MCF 10A (cell line): ENCODE measurements at regions not wholly inside any gene's neighbourhood (a gene's known extent, or its start where the extent isn't known, plus 50 kb on each side); places are given as distances from the start of the nearest gene placed in this dataset.
A peak's percentile ranks its signal among the peaks of the same experiment; 100 is the strongest.
"Not testable (repeated sequence)": the region's sequence is repeated elsewhere in the genome, so short reads cannot be mapped to it uniquely, and the experiment has no call there.

Source experiments
- BruUV-seq: library from RNA; stranded (reverse); fragments of 400-500 nt; replicated peaks from 2 replicates; lab custom pipeline; 2021; lab: Mats Ljungman, UMichigan
- CTCF ChIA-PET: fragments of 300-600 bp; sonication (Branson Sonifier 250); formaldehyde crosslinking; extraction: SDS; loops from one replicate; lab custom pipeline; 2021; ENCODE audit warnings: antibody characterized with exemption, inconsistent platforms; lab: Yijun Ruan, JAX
- POLR2A ChIA-PET: fragments of 300-600, 350-650 bp; sonication (Branson Sonifier 250); formaldehyde crosslinking; extraction: SDS; loops from one replicate; lab custom pipeline; 2020; ENCODE audit warnings: antibody characterized with exemption, inconsistent platforms; lab: Yijun Ruan, JAX
- DNase-seq: peaks from one replicate; pipeline ENCODE4 v3.0.0-alpha.2; 2018; ENCODE audit not compliant: unreplicated experiment
- H3K27ac Mint-ChIP-seq: one replicate; pipeline ENCODE4 v1.8.0; 2022; ENCODE audit warnings: mild to moderate bottlenecking, low read depth, mixed read lengths; ENCODE audit not compliant: unreplicated experiment
- H3K27me3 Mint-ChIP-seq: one replicate; pipeline ENCODE4 v1.8.0; 2022; ENCODE audit warnings: mixed read lengths; ENCODE audit not compliant: insufficient read depth, unreplicated experiment
- H3K36me3 Mint-ChIP-seq: one replicate; pipeline ENCODE4 v1.8.0; 2022; ENCODE audit warnings: mild to moderate bottlenecking, moderate library complexity, mixed read lengths; ENCODE audit not compliant: insufficient read depth, unreplicated experiment
- H3K4me1 Mint-ChIP-seq: one replicate; pipeline ENCODE4 v1.8.0; 2022; ENCODE audit warnings: mixed read lengths; ENCODE audit not compliant: insufficient read depth, unreplicated experiment
- H3K4me3 Mint-ChIP-seq: one replicate; pipeline ENCODE4 v1.8.0; 2022; ENCODE audit warnings: mild to moderate bottlenecking, moderate library complexity, mixed read lengths; ENCODE audit not compliant: unreplicated experiment
- H3K9me3 Mint-ChIP-seq: one replicate; pipeline ENCODE4 v1.8.0; 2022; ENCODE audit warnings: mixed read lengths; ENCODE audit not compliant: unreplicated experiment
- intact Hi-C: fragments of 100-400 bp; cut with micrococcal nuclease; formaldehyde crosslinking; loops from 2 replicates; pipeline ENCODE4 v1.14.1; 2022
- TF ChIP-seq, protein P1 (sequence below): fragments of 200-600 bp; IDR thresholded peaks from one replicate; pipeline ENCODE4 v1.8.0; 2022; ENCODE audit warnings: antibody characterized with exemption, mild to moderate bottlenecking; ENCODE audit not compliant: unreplicated experiment

DNA sequence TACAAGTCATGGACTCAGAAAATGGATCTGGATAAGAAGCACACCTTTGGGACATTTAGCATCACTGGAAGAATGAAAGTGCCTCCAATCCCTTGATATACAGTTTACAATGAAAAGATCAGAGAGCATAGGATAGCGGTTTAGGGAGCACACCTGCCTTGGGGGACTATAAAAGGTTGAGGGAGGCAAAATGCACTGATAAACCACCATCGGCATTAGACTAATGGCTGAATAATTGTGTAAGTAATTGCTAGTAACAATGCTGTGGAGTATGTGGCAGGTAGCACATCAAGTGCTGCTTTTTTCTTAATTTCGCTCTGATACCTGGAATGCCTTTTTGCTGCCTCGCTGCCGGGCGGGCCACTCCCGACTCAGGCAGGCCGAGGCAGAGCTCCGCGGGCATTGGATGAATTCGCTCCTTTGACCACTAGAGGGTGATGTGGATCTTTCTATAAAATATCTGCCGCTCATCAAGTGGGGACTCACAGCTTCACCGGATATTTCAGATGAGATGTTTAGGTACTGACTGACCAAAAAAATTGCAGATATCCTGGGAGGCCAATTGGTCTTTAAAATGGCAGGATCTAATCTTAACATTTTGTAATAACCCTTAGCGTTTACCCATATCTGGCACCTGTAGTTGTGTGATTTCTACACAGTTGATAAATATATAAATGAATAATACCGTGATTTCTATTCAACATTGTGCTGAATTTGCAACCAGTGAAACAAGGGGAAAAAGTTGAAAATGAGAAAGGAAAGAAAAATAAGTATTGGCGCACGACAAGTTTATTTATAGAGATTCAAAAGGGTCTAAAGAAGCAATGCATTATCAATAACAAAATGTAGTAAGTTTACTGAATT lies 116.8 kb upstream of the PRSS1 start:
- Mint-ChIP-seq H3K36me3 (no peaks in the 10 kb centered on the region), H3K4me1 (peaks cover 11% of the 10 kb centered on the region), H3K27me3 (peaks cover 14% of the 10 kb centered on the region), H3K27ac (no peak overlapping the region), H3K9me3 (no peaks in the 10 kb centered on the region), H3K4me3 (no peak overlapping the region)
- CTCF ChIA-PET = interaction anchor here (0.6 to 10.2 kb wide), 37 partner anchors 9 to 373 kb away, joined by 3 to 150 read pairs (median 4); no protein-coding TSS in a partner anchor
- intact Hi-C loops = loop anchor here (1.0 to 10.0 kb wide), 6 partner anchors 28 to 370 kb away; no protein-coding TSS in a partner anchor
- no TSS peak for BruUV-seq
- POLR2A ChIA-PET = interaction anchor here (0.6 to 0.9 kb wide), 3 partner anchors 97 to 329 kb away, joined by 3 to 4 read pairs (median 3); no protein-coding TSS in a partner anchor
- DNase-seq = peak; percentile 75
- TF ChIP-seq, protein P1, sequence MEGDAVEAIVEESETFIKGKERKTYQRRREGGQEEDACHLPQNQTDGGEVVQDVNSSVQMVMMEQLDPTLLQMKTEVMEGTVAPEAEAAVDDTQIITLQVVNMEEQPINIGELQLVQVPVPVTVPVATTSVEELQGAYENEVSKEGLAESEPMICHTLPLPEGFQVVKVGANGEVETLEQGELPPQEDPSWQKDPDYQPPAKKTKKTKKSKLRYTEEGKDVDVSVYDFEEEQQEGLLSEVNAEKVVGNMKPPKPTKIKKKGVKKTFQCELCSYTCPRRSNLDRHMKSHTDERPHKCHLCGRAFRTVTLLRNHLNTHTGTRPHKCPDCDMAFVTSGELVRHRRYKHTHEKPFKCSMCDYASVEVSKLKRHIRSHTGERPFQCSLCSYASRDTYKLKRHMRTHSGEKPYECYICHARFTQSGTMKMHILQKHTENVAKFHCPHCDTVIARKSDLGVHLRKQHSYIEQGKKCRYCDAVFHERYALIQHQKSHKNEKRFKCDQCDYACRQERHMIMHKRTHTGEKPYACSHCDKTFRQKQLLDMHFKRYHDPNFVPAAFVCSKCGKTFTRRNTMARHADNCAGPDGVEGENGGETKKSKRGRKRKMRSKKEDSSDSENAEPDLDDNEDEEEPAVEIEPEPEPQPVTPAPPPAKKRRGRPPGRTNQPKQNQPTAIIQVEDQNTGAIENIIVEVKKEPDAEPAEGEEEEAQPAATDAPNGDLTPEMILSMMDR = peak; percentile 61

DNA sequence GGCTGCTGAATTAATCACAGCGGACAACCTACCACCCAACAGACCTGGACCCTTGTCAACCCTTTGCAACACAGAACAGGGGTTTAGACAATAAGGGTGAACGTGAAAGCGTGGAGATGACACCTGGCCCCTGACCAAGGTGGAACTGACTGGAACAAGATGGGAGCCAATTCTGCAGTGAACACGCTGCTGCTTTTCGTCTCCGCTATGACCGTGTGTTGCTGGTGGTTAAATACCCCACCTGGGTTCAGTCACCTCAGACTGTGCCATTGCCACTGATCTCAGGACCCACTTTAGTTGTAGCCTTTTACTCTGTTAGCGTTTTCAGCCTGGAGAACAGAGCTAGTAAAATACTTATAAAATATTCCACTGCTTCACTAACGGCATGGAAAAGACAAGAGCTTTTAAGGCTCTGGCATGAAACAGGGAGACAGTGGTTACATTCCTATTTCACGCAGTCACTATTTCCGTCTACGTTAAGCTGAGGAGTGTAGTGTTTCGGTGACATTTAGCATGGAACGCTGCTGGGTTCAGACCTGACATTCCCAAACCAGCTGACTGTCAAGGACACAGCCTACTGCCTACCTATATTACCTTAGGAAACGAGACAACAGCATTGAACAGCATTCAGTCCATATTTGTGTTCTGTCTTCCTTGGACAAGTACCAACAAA lies 119.5 kb upstream of the PRSS1 start:
- CTCF ChIA-PET = interaction anchor here (0.6 to 10.2 kb wide), 15 partner anchors 16 to 376 kb away, joined by 3 to 150 read pairs (median 6); no protein-coding TSS in a partner anchor
- no TSS peak for BruUV-seq
- Mint-ChIP-seq H3K27ac (no peak overlapping the region), H3K9me3 (no peaks in the 10 kb centered on the region), H3K27me3 (no peaks in the 10 kb centered on the region), H3K4me1 (peaks cover 11% of the 10 kb centered on the region), H3K4me3 (no peak overlapping the region), H3K36me3 (no peaks in the 10 kb centered on the region)
- DNase-seq = no peak
- intact Hi-C loops = loop anchor here (10.0 kb wide), 1 partner anchor 85 kb away; no protein-coding TSS in a partner anchor
- TF ChIP-seq, protein P1 = no peak
- POLR2A ChIA-PET = no interaction called here

GRCh38 chr7:142628945-142629344 lies 120.3 kb upstream of the PRSS1 start:
- DNase-seq = no peak
- Mint-ChIP-seq H3K27me3 (no peaks in the 10 kb centered on the region), H3K4me3 (no peak overlapping the region), H3K4me1 (peaks cover 11% of the 10 kb centered on the region), H3K9me3 (no peaks in the 10 kb centered on the region), H3K27ac (no peak overlapping the region), H3K36me3 (no peaks in the 10 kb centered on the region)
- intact Hi-C loops = no loop called here
- ChIA-PET CTCF (interaction anchor here (0.7 to 10.2 kb wide), 7 partner anchors 14 to 184 kb away, joined by 3 to 150 read pairs (median 3); no protein-coding TSS in a partner anchor), POLR2A (no interaction called here)
- TF ChIP-seq, protein P1 = no peak
- no TSS peak for BruUV-seq

GRCh38 chr7:142627223-142627622 lies 122.0 kb upstream of the PRSS1 start:
- BruUV-seq, H3K27me3 Mint-ChIP-seq, intact Hi-C loops, H3K4me1 Mint-ChIP-seq, H3K27ac Mint-ChIP-seq, POLR2A ChIA-PET, H3K36me3 Mint-ChIP-seq, H3K9me3 Mint-ChIP-seq, DNase-seq, H3K4me3 Mint-ChIP-seq: not testable (repeated sequence)
- CTCF ChIA-PET = interaction anchor here (0.6 to 3.8 kb wide), 5 partner anchors 21 to 191 kb away, joined by 3 to 24 read pairs (median 4); no protein-coding TSS in a partner anchor
